Gastroesophageal sphincter (tissue), 3 donors: ENCODE measurements at regions not wholly inside any gene's neighbourhood (a gene's known extent, or its start where the extent isn't known, plus 50 kb on each side); places are given as distances from the start of the nearest gene placed in this dataset.

Source experiments
- CTCF ChIP-seq, 4 experiments: fragments of 200-600 bp in 2 of 4; fragments of 450-650 bp in 2 of 4; sonication (generic) in 1 of 4; IDR thresholded peaks; one replicate each; pipeline ENCODE4 v1.5.1; 2017 to 2019; ENCODE audit warnings: antibody characterized with exemption in 4 of 4, mild to moderate bottlenecking in 2 of 4, moderate library complexity in 2 of 4
- EP300 ChIP-seq: sonication (generic); formaldehyde crosslinking; IDR thresholded peaks from one replicate; pipeline ENCODE4 v1.6.1; 2017; ENCODE audit warnings: antibody characterized with exemption, mild to moderate bottlenecking
- POLR2A ChIP-seq, 2 donors: fragments of 450-650 bp; IDR thresholded peaks; one replicate each; pipeline ENCODE4 v1.6.1; 2017; ENCODE audit warnings: antibody characterized with exemption in 2 of 2, mild to moderate bottlenecking in 2 of 2, moderate library complexity in 1 of 2

DNA sequence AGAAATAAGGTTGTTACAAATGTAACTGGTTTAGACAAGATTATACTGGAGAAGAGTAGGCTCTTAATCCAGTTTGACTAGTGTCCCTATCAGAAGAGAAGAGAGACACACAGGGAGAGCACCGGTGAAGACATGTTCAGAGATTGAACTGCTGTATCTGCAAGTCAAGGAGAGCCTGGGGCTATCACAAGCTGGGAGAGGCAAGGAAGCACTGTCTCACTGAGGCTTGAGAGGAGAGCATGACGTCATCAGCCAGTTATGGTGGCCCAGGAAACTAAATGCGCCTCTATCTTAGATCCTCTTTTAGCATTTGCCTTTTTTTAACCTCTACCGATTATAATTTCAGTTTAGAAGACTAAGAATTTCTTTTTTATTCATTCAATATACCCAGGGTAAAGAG is 583.4 kb downstream of the TRAM1L1 start:
- TF ChIP-seq EP300 (no peak), CTCF (IDR thresholded peaks at IDR 0.05) (no peak), POLR2A (IDR thresholded peaks at IDR 0.05) (no peak)
